ENCODE measurements at regions not wholly inside any gene's neighbourhood (a gene's known extent, or its start where the extent isn't known, plus 50 kb on each side); places are given as distances from the start of the nearest gene placed in this dataset.
"Not testable (repeated sequence)": the region's sequence is repeated elsewhere in the genome, so short reads cannot be mapped to it uniquely, and the experiment has no call there.

DNA sequence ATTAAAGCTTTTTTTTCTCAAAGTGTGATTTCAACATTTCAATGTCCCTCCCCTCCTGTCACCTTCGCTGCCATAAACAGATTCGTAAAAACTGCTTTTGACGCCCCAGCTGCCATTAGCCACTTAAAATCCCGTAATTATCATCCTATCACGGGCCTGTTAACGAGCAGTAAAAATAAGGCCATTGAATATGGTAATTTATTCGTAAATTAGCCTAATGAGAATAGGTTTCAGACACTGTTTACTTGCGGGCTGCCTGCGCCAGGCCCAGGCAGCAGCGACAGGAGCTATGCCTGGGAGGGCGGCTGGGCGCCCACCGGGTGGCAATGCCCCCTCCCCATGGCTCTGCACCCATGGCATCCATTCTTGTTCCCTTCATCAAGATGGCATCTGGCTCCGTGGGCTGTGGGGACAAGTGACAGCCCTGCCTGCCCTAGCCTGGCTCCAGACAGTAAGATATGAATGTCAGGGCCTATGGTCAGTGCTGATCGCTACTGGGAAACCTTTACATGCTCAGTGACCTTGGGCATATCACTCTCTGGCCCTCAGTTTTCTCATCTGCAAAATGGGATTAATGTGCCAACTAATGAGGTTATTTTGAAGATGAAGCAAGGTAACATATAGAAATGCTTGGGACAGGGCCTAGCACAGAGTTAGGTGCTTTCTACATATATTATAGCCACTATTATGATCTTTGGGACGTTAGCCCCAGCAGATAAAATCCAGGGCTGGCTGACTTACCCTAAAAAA lies 500.8 kb downstream of the MN1 start:
- no peak for DNase-seq

DNA sequence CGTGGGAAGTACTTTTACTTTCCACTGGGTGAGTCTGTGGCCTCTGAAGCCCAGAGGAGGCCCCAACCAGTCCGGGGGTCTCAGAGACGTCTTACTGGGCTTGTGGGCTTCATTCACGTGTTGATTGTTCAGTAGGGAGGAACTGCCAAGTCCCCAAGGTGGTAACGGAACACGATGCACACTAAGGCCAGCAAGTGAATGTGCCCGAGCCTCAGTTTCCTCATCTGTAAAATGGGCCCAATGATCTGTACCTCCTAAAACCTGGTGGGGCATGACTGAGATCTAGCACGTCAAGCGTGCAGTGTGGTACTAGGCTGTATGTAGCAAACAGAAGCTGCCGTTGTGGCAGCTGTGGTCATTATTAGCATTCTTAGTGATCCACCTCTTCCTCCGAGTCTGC lies 499.1 kb downstream of the MN1 start:
- no peak for DNase-seq

DNA sequence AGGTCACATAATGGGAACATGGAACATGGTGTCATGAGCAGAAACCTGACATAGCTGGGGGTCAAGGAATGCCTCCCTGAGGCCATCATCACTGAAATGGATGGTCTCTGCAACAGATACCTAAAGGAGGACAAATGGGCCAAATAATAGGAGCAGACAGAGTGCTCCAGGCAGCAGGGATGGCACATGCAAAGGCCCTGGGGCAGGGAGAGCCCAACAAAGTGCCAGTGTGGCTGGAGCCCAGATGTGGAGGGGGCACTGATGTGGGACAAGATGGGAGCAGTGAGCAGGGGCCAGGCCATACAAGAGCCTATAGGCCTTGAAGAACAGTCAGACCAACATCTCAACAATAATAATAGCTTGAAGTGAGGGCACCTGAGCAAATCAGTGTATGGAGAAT lies 497.8 kb downstream of the MN1 start:
- DNase-seq, result no peak

DNA sequence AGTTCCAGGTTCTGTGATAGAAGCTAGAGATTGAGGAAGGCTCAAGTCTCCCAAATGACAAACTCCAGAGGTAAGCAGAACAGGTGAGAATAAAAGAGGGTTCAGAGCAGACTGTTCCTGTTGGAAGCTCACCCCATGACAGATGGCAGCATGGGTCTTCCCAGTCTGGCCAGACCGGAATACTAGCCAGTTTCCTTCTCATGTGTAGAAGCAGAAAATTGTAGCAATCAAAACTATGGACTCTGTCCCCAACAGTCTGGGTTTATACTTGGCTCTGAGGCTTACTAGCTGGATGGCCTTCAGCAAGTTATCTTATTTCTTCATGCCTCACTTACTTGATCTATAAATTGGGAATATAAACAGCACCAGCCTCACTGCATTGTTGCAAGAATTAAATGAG lies 494.8 kb downstream of the MN1 start:
- DNase-seq, result no peak

DNA sequence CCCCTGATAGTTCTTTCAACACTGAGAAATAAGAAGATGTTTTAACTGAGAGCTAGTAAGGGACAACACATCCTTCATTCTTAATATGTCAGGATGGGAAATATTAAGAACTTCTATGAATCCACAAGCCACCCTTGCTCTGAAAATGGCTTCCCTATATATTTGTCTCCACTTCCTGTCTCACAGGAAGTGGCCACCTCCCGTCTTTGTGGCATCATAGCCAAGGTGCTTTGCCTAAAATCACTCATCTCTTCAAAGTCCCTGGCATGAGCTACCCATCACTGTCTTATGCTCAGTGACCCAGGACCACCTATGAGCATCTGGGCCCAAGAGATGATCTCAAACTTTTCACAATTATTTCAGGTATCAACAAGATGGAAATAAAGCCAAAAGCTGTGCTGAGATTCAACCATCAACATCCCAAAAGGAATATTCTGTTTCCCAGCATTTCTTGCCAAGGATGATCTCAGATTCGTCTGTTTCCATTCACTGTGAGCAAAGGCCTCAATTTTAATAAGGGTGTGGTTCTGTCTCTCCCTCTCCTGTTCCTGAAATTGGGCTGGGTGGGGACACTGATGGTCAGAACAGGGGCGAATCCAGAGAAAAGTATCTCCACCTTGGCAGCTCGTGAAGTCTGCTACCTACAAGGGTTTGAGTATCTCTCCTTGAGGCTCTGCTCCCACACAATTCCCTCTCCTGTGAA lies 493.9 kb downstream of the MN1 start:
- no peak for DNase-seq

DNA sequence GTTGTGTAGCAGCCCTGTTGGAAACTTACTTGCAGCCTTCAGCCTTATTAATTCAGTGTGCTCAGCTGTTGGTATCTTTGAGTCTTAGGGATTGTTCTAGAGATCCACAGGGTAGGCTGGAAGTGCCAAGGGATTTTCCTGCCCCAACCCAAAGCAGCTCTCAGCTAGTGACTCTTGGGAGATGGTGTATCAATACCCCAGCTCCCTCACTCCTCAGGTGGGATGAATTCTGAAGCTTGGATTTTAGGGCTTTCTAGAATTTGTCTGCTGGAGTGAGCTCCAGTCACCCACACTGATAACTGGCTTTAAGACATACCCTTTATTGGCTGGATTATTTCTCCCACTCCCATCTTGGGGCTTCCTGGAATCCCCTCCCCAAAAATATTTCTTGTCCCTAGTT lies 493.0 kb downstream of the MN1 start:
- DNase-seq, result no peak

DNA sequence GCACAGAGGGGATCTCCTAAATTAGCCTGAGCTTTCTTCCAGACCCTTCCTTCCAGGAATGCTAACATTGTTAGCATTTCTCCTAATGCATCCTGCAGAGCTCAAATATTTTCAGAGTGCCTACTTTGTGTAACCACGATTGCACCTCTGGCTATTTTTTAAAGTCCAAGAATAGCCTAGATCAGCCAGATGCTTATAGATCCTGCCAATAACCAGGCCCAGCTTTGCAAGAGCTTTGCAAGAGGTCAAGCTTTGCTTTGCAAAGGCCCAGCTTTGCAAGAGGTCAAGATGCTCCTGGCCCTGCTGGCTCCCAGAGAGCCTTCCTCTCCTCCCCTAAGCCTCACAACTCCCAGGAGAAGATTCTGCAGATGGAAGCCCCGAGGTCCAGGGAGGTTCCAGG lies 491.9 kb downstream of the MN1 start:
- DNase-seq, result no peak

DNA sequence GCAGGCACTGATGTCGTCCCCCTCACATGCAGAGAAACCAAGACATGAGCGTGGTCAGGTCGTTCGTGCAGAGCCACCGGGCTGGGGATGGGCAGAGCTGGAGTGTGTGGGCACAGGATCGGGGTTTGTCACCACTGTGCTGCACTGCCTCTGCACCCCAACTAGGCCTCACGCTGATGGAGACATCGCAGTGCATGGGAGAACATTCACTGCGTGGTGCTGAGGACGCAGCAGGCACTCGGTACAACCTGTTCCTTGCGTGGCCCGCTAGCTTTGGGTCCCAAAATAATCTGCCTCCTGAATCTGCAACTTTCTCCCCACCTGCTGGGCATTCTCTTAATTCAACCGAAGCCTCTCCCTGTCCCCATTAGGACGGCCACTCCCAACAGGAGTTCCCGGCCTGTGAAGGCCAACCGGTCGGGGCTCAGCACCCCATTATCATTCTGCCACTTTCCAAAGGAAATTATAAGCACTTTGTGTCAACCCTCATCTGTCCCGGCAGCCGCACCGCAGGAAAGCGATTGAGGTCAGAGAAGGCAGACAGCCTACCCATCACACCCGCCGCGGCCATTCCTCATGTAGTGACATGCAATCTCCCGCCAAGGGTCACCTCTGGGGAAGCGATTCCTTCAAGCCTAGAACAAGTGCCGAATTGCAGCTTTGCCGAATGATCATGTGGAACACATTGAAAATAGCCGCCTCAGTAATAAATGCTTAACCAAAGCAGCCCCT lies 490.4 kb downstream of the MN1 start:
- no peak for DNase-seq

DNA sequence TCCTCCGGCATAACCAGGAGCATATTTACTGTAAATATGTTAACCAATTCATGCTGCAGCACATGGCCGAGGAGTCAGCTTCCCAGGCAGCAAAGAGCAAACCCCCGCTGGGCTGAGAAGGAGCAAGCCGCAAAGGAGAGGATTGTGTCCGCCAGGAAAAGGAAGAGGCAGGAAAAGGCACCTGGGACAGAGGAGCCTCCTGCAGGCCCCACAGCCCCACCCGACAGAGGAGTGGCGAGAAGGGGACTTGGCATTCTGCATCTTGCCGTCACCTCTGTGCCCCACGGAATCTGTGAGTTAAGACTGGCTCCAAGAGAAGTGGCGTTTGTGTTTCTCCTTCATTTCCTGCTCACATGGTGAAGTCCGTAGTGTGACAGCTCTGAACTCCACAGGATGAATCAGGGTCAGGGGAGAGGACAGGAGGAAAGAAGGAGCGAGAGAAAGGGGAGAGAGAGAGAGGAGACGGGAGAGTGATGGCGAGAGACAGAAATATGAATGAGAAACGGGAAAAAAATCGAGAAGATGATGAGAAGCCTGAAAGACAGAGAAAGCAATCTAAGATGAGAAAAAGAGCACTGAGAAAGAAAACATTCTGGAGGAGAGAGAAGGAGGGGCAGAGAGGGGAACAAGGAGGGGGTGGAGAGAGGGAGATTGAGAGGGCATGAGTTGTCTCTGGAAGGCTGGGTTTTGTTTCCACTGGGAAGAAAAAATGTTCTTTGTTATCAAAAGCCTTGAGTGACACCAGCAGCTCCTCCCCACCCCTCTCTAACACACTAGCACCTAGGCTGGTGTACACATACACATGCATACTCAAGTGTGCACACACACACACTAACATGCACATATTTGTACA lies 489.6 kb downstream of the MN1 start:
- DNase-seq, result no peak

DNA sequence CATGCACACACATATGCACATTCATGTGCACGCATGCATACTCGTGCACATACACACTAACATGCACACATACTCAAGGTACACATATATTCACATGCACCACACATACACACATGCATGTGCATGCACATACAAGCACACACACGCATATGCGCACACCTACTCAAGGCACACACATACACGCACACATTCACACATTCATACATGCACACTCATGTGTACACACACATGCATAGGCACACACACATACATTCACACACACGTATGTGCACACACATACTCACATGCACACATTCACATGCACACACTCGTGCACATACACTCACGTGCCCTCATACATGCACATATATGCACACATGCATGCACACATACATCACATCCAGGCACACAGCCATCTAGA lies 489.0 kb downstream of the MN1 start:
- DNase-seq, result no peak

DNA sequence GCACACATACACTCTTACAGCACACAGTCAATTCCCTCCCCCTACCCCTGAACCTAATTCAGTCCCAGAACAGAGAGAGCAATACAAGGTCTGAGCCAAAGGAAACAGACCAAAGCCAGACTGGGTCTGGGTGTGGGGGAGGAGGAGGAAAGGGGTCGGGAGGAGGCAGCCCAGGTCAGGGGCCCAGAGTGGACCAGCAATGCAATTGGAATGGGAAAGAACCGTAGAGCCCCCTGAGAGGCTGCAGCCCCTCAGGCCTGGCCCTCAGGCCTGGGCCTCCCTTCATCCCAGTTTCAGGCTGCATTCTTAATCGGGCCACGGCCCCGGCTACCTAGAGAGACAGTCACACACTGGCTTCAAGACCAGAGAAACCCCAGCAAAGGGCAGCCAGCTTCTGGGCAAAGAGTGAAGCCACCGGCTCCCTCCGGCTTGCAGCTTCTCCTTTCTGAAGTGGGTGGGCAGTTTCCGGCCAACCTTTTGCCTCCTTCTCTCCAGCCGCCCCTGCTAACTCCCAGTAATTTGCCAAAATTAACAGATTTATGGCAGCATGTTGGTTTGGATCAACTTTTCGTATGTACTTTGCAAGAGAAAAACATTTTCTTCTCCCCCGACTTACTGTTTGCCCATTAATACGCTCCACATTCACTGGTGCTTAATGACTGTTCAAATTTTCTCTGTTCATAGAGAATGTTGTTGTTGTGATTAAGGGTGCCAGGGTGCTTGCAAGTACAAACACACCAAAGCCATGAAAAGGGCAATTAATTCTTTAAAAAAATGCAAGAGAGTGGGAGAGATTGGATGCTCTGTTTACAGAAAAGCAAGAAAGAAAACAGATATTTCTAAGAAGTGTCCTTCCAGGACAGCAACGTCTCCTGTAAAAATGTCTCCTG lies 488.3 kb downstream of the MN1 start:
- no peak for DNase-seq

DNA sequence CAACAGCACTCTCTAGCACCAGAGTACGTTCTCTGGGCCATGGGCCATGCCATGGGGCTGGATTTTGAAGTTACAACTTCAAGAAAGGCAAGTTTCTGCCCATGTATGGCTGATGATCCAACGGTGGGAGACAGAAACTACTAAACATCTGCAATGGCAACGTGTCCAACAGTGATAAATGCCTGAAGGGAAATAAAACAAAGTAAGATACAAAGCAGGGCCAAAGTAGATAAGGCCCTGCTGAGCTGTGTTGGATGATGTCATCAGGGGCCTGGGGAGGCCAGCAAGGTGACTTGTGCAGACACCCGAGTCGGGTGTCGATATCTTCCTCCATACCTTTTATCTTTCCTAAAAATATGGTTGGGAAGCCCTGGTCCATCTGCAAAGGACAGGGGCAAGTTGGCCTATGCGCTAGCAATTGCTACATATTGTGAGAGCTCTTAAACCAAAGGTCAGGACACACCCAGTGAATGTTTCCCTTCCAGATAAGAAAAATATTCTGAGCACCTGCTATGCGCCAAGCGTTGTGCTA lies 487.2 kb downstream of the MN1 start:
- DNase-seq, result no peak

DNA sequence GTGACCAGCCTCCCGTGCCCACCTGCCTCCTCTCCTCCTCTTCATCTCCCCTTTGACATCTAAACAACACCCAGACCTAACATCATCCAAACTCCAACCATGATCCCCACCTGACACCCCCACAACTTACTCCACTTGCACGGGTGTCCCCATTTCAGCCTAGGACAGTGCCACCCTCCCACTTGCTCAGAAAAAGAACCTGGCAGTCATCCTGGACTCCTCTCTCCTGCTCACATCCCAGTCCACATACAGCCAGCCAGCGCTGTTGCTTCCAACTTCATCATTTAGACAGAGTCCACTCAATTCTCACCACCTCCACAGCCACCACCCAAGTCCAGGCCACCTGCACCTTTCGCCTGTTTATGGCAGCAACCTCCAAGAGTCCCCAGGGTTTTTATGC lies 485.7 kb downstream of the MN1 start:
- no peak for DNase-seq

DNA sequence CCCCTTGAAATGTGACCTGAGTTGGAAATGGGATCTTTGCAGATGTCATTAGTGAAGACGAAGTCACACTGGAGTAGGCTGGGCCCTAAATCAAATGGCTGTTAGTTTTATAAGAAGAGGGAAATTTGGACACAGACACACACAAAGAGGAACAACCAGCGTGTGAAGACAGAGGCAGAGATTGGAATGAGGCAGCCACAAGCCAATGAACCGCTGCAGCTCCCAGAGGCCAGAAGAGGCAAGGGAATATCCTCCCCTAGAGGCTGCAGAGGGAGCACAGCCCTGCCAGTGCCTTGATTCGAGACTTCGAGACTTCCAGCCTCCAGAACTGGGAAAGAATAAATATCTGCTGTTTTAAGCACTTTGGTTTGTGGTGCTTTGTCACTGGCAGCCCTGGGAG lies 484.5 kb downstream of the MN1 start:
- DNase-seq, result no peak

DNA sequence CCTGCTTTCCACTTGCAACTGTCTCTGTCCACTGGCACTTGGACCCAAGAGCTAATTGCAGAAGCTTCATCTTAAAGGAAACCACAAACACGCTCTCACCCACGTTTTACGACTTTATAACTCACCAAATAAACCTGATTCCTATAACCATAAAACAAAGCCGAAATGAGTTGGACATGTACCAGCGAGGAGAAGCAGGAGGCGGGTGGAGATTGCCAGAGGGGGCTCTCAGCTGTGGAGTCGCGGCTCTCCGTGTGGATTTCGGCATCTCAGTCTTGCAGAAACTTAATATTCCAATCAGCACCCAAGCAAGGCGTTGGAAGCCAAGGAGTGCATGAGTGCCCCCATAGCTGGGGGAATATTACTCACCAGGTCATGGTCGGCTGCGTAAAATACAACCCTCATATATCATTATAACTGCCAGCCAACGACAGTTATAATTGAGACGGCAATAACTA lies 483.6 kb downstream of the MN1 start:
- DNase-seq, result no peak

DNA sequence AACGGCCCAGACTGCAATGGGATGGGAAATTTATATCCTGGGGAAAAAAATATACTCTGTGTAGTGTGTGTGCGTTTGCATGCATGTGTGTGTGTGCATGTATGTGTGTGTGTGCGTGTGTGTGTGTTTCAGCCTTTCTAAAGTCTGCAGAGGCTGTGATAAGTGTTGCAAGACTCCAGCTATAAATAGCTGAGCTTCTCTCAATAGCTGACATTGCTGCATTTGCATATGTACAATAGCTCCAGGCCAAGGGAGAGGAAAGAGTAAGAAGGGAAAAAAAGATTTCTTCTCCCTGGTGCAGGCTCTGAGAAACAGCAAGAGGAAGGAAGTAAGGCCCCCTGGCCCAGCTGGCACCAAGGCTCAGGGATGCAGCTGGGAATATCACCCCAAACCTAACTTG lies 483.0 kb downstream of the MN1 start:
- DNase-seq, result no peak

DNA sequence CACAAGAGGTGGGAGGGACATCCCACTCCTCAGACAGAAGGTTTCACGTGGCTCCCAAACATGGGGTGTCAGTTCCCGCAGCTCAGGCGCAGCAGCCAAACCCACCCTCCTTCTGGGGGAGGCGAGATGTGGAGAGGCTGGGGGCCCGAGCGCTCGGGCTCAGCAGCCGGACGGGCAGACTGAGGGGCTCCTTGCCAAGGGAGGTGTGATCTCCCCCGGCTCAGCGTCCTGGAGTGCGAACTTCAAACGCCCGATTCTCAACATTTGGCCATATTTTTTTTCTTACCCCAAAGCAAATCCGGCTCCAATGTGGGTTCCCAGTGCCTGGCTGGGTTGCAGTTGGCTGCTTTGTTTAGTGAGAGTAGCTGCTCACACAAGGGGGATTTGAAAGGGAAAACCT lies 477.9 kb downstream of the MN1 start:
- no peak for DNase-seq

DNA sequence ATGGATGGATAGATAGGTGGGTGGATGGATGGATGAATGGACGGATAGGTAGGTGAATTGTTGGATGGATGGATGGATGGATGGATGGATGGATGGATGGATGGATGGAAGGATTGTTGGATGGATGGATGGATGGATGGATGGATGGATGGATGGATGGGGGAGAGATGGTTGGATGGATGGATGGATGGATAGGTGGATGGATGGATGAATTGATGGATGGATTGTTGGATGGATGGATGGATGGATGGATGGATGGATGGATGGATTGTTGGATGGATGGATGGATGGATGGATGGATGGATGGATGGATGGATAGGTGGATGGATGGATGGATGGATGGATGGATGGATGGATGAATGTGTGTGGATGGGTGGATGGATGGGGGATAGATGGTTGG lies 476.6 kb downstream of the MN1 start:
- not testable (repeated sequence) for DNase-seq

DNA sequence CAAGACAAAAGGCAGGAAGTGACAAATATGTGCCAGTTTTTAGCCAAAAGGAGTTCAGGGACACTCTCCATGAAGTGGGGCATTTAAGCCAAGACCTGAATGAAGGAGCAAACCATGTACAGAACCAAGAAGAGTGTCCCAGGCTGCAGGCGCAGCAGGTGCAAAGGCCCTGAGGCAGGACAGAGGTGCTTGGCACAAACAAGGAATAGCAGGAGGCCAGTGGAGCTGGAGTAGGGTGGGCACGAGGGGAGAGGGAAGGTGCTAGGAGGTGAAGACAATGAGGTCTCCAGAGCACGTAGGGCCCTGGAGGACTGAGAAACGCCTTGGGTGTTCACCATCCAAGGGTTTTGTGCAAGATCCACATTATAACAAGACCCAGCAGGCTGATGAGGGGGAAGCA lies 474.1 kb downstream of the MN1 start:
- no peak for DNase-seq

DNA sequence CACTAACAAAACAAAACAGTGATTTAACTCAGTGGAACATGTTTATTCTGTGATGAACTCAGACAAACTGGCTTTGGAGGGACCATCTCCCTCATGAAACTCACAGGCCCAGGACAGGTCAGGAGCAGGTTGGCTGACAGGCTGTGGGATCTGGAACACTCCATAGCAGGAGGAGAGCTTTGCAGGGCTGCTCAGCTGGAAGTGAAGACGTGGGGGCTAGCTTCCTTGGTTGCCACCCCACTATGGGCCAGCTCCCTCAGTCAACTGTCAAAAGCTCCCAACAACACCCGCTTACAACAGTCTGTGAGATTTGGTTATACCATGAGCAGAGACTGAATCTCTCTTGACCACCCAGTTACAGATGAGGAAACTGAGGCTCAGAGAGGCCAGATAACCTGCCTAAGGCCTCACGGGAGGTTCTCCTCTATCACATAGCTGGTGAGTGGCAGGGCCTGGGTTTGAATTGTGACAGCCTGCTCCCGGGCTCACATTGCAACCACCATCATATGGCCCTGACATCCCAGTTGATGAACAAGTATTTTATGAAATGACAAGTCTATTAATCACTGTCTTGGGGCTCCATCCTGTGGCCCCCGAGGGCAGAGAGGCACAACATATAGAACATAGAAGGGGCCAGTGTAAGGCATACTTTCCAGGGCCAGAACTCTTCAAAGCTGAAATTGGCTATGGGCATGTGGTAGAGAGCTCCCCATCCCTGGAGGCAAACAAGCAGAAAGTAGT lies 473.4 kb downstream of the MN1 start:
- DNase-seq, result no peak

All from activated CD4-positive, alpha-beta T cell treated with anti-CD3 and anti-CD28 coated beads, Interleukin-2, Interleukin-6, amounts not matched to agents 100 ng/mL and 50 ng/mL, durations not matched to agents 16 hours and 8 hours (primary cell).